NCI-H1417 treated with DMSO at 0.1 percent for 48 hours (cell line): ENCODE measurements at regions not wholly inside any gene's neighbourhood (a gene's known extent, or its start where the extent isn't known, plus 50 kb on each side); places are given as distances from the start of the nearest gene placed in this dataset.
"Not testable (repeated sequence)": the region's sequence is repeated elsewhere in the genome, so short reads cannot be mapped to it uniquely, and the experiment has no call there.

Experiments used
- DNase-seq: peaks from one replicate; lab custom pipeline; 2025; lab: John Stamatoyannopoulos, UW

DNA sequence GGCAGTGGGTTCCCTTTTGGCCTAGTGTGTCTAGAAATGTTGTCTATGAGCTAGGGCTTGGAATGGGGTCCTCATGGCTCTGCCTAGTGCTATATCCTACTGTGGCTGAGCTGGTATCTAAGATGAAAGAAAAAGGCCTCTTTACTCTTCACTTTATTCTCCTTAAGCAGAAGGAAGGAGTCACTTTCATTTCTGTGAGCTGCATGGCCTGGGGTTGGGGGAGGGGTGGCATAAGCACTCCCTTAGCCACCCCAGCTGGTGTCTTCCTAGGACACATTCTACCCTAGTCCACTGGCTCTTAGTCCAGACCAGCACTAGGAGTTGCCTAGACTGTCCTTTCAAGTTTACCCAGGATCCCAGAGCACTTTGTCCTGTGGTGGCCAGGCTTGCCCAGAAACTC is 1148.9 kb upstream of the CNTN5 start:
- no peak for DNase-seq

DNA sequence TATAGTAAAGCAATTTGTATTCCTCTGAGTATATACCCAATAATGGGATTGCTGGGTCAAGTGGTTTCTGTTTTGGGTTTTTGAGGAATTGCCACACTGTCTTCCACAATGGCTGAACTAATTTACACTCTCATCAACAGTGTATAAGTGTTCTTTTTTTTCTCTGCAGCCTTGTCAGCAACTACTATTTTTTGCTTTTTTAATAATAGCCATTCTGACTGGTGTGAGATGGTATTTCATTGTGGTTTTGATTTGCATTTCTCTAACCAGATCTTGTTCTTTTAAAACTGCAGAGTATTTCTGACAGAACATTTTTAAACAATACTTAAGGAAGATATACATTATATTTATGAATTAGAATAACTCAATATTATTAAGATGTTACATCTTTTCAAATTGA is 1140.5 kb upstream of the CNTN5 start:
- no peak for DNase-seq

DNA sequence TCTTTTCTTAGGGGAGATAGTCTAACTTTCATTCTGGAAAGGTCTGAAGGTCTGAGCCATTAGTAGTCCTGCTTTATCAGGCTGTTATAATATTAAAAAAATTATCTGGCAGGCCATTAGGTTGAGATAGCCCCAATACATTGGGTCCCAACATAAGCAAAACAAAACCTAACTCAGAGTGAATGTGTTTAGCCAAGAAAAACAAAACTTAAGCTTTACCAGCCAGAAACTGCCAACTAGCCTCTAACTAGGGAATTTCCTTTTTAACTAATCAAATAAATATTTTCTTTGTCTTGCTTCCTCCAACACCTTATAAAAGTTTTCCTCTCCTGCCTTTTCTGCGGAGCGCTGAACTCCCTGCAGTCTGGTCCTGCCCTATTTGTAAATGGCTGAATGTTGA is 1137.7 kb upstream of the CNTN5 start:
- DNase-seq: no peak

DNA sequence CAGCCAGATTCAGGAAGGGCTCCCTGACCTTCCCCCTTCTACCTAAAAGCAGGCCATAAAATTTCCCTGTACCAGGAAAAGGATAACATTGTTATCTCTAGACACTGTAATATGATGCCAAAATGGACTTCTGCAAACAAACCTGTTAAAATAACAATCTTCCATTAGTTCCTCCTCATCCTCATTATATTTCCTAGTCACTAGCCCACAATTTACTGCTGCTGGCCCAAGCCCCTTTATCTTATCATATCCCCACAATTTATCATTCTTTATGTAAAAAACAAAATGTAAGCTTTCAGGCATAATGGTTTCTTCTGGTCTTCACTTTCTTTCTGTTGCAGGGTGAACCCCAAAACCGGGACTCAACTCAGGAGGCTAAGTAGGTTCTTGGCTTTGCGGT is 1132.1 kb upstream of the CNTN5 start:
- no peak for DNase-seq

DNA sequence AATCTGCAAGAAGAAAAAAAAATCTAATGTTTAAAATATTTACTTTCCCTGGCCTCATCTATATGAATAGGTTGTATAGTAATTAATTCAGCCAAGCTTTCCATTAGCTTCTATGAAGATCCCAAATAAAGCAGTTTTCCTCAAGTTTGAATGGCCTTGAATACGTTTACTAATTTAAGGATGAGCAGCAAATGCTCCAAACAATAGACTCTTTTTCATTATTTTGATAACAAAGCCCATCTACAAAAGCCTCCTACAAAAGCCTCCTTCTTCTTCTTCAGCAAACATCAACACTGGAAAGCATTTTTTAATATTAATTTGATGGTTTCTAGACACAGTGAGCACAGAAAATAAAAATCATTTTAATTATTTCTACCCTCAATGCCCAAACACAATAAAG is 1130.3 kb upstream of the CNTN5 start:
- no peak for DNase-seq

DNA sequence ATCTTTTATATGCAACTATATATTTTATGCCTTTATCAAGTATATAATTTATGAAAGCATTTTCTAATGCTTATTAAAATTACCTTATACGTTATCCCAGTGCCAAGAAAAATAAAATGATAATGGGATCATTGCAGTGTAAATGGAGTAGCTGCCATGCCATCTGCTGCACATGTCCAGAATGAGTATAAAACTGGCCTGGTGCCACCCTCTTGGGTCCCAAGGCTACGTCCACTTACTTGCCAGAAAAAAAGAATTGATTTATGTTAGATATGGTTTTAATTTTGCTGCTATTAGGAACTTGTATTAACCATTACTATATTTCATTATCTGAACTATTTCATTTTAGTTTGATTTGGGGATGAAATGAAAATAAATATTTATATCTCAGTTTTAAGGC is 1127.1 kb upstream of the CNTN5 start:
- DNase-seq: no peak

DNA sequence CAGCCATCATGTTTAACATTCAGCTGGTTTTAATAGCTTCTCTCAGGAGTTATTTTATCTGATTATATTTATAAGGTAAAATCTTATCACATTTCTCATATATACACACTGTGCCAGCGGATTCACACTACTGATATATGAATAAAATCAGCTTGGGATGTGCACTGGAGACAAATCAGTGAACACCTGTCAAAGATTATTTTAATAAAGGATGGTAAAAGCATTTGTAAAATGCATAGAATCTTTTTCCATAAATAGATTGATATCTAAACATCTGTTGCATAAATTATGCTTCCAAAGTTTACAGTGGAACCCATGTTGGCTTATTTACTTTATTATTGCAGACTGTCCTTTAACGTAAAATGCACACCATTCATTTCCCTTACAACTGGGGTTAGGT is 1125.8 kb upstream of the CNTN5 start:
- no peak for DNase-seq

DNA sequence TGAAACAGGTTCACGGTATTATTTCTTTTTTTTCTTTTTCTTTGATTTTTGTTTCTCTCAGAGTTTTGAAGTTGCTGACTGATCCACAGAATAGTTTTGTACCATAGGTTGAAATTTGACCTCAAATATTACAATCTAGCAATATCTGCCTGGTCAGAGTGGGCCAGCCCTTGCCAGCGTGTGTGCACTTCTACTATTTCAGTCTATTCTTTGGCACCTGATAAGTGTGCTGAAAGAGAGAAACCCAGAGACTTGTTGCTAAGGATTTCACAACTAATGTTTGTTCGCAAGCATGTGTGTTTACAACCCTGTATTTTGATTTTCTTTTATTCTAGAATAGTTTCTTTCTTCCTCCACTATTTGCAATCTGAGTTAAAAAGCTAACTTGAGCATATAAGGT is 1125.2 kb upstream of the CNTN5 start:
- no peak for DNase-seq

DNA sequence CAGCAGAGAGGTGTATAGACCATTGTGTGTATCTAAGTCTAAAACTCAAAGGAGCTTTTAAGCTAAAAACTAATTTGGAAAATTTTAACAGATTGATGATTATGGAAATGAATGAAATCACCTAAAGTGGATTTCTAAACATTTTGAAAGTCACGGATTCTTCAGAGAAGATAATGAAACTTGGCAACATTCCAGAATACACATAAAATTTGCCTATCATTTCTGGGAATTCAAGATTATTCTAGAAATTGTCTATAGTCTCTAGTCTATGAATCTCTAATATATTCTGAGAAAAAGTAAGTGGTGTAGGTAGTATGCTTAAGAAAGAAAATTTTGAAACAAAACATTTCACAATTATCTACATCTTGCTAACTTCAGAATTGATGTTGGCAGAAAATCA is 1117.9 kb upstream of the CNTN5 start:
- DNase-seq: no peak

DNA sequence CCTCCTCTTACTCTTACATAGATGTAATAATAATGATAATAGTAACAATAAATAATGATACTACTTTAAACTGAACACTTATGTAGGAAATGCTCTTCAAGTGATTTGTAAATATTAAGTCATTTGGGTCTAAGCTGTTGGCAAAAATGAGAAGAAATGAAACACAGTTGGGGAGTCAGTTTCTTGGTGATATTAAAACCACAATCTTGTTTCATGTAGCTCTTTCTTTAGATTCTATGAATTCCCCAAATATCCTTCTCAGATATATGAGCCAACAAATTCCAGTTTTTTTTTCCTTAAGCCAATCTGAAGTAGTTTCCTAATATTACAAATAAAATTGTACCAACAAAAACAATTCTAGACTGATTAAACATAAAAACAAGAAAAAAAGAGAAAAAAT is 1115.6 kb upstream of the CNTN5 start:
- no peak for DNase-seq

DNA sequence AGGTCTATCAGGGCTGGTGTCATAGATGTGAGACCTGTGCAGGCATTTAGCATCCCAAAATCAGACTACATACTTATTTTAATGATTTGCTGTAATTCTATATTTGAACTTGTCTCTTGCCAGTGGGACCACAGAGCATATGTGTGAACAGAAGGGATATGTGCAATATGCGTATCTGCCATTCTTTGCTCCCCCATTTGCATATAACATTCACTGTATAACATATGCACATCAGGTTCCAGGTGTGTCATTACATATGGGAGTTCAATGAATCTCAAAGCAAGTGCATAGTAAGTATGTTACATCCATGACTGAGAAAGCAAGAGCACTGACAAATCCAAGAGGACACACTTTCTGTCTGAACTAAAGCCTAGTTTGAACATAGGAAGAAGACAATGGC is 1115.1 kb upstream of the CNTN5 start:
- DNase-seq: no peak

DNA sequence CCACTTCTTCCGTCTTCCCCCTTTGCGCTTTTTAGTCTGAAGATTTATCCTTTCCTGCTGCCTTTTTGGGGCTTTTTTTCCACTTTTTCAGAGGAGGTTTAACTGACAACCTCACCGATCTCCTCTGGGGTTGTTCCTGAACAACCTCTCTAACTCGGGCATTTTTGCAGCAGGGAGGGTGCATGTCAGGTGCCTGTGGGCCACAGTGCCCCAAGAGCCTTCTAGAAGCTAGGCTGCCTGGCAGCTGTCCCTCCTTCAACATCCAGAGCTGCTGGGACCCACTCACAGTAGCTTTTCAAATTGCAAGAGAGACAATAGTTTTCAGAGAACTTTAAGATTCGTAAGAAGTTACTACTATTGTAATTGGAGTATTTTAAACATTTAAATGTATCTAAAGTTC is 1112.4 kb upstream of the CNTN5 start:
- DNase-seq: no peak

DNA sequence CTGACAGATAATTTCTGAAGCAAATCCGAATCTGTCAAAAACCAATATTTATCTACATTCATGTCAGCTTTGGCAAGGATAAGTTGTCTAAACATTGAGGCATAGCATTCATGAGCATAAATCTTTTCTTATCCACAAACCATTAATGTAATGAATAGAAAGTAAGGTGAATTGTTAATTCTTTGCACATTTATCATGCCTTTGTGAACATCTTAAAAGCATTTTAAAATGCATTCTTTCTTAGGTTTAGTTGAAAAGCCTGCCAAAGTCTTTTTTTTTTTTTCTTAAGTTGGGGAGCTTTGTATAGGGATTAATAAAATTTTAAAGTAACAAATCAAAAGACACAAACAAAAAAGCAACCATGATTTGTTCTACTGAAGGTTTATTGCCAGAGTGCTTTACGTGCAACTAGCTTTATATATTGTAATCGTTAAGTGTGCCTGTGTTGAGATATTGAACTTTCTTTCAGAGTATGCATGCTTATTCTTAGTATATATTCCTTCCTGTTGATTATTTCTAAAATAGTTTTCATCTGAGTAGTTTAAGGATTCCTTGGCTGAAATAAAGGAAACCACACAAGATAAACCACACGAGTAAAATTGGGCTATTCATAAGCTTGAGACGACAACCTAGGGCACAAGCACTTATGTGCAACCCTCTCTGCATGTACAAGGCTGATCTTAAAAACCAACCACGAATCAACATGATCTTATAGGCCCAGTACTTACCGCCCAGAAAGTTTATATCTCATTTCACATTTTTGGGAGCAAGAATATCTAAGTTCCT is 1110.9 kb upstream of the CNTN5 start:
- no peak for DNase-seq

DNA sequence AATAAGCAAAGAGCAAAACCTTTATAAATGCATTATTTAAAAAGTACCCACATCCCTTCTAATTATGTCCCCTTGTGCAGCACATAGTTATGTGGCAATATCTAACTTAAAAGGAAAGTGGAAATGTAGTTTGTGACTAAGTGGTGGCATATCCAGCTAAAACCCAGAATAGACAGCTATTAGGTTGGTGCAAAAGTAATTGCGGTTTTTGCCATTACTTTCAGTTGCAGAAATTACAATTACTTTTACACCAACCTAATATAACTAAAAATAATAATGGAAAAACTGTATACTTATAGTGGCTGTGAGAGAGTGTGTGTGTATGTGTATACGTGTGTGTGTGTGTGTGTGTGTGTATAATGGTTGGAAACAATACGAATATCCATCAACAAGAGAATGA is 1108.1 kb upstream of the CNTN5 start:
- DNase-seq: no peak

DNA sequence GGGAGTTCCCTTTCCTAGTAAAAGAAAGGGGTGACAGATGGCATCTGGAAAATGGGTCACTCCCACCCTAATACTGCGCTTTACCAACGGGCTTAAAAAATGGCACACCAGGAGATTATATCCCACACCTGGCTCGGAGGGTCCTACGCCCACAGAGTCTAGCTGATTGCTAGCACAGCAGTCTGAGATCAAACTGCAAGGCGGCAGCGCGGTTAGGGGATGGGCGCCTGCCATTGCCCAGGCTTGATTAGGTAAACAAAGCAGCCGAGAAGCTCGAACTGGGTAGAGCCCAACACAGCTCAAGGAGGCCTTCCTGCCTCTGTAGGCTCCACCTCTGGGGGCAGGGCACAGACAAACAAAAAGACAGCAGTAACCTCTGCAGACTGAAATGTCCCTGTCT is 1097.8 kb upstream of the CNTN5 start:
- not testable (repeated sequence) for DNase-seq

DNA sequence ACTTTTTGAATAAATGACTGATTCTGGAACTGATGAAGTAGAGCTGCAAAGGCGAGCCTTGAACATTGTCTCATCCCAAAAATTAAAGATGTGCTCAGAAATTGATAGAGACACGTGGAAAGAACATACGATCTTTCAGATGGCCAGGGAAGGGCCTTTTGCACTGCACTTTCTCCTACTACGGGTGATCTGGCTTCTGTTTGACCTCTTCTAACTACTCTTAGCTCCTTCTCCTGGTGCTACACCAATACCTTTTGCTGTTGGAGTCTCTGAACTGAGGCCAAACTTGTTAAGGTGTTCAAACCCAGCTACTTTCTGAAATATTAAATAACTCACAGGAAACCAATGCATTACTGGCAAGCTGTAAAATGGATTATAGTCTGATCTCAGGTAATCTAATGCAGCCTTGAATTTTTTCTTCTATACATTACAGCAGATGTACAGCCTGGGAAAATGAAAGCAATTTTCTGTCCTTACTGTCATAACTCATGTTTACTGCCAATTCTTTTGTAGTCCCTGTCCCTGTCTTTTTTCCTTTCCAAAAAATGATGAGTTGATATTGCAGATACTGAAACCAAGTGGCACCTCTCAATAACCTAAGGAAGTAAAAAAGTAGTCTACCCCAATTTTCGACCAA is 1086.1 kb upstream of the CNTN5 start:
- no peak for DNase-seq

DNA sequence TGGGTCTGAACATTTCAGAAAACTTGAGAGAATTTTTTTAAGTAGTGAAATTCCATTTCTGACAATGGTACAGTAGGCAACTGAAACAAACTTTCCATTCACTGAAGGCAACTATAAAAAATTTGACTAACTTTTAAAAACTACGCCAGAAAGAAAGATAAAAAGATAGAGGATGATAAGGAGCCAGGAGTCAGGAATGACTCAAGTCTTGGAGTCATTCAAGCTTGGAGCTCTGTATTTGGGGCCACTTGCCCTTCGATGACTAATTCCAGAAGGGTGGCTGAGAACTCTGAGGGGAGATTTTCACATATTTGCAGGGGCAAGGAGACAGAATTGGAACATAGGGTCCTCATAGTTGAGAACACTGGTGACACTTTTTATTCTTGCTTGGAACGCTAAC is 1083.2 kb upstream of the CNTN5 start:
- DNase-seq: no peak

DNA sequence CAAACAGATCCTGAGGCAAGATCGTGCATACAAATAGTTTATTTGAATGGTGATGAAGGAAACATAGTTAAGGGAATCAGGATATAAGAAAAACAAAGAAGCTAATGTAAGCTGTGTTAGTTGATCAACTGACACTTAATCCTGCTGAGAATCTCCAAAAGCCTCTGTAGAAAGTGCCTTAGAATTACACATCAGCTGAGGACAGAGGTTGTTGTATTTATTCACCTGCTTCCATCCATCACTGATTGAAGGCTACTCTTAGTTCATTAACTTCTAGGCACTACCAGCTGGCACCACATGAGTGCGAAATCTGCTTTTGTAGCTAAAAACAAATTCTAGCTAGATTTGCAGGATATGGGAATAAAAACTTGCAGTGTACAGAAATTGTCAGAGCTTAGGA is 1082.0 kb upstream of the CNTN5 start:
- no peak for DNase-seq

DNA sequence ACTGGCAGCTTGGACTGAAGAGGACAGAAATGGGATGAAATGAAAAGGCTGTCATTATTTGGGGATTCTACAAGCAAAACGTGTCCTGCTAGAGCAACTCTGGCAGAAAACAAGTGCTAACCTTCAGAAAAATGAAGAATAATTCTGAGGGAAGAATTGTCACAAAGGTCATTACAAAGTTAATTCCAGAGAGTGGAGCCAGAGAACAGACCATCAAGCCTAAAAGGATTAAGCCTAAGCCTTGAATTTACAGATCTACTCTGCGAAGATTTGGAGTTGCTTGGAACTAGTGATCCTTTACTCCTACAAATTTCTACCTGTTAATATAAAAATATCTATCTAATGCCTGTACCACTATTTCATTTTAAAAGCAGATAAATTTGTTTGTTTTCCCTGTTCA is 1077.3 kb upstream of the CNTN5 start:
- no peak for DNase-seq

DNA sequence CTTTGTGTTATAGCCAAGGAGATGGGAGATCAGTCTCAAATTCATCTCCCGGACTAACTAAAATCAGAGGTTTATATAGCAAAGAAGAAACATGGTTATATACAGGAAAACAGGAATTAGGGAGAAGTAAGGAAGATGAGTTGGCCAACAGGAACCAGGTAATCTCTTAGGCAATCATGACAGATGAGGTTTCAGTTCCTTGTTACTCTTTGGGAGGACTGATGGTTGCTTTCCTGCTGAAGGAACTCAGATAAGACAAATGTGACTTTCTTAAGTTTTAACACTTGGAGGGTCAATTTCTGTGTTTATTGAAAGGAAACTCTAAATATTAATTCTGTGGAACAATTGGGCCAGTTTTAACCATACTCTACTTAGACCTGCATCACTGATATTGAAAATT is 1072.0 kb upstream of the CNTN5 start:
- DNase-seq: no peak

DNA sequence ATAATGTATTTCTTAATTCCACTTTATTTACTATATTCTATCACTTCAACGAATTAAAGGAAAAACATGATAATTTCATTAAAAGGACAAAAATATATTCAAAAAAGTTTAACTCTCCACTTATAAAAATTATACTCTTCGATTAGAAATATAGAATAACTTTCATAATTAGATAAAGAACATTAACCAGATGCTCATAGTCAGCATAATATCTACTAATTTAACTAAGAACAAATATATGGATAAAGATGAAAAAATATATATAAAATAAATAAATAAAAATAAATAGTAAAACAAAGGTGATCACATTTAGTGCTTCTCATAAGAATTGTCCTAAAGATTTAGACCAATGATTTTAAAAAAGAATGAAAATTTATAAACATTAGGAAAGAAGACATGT is 1065.2 kb upstream of the CNTN5 start:
- DNase-seq: no peak

DNA sequence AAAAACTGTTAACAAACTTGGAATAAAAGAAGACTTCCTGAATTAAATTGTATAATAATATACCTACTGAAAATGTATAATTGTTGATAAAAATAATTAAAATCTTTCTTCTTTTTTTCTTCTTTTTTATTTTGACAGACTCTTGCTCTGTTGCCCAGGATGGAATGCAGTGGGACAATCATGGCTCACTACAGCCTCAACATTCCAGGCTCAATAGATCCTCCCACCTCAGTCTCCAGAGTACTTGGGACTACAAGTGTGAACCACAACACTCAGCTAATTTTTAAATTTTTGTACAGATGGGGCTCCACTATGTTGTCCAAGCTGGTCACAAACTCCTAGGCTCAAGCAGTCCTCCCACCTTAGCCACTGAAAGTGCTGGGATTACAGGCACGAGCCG is 1063.8 kb upstream of the CNTN5 start:
- no peak for DNase-seq

DNA sequence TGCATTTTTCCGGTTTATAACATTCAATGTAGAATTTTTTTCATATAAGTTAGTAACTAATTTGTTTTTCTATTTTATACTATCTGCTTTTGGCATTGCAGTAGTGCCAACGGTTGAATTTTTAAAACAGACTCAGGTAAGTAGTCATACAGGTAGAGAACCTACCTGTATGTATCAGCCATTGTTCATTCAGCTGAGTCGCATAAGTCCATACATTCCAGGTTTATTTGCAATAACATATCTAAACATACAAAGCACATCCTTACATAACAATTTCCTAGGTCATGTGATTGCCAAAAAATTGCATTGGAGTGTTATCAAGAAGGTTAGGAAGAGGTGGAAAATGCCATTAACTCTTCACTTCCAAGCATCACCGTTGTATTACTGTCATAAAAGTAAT is 1059.3 kb upstream of the CNTN5 start:
- no peak for DNase-seq

DNA sequence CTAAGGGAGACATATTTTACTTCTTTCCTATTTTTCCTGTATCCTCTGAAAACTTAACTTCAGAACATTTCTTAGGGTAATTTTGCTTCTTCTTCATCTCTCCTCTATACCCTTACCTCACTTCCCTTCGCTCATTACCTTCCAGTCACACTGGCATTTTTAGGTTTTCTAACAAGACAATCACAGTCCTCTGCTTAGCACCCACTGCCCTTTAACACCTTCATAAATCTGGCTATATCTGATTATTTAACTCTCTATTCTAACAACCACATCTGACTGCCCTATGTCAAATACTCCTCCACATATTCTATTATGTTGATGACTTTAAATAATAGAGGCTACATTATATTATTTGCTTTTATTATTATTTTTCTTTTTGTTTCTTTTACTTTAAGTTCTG is 1058.0 kb upstream of the CNTN5 start:
- no peak for DNase-seq
